Cardiac fibroblast (primary cell): ENCODE measurements at regions not wholly inside any gene's neighbourhood (a gene's known extent, or its start where the extent isn't known, plus 50 kb on each side); places are given as distances from the start of the nearest gene placed in this dataset.

ENCODE experiments used
- DNase-seq, 2 donors: peaks; one replicate each; pipeline versions ENCODE4 v3.0.0 to v3.0.0-alpha.2; 2010; ENCODE audit warnings: low read depth in 2 of 2
- H3K4me3 ChIP-seq, 2 donors: replicated peaks in 1 of 2; 1 replicate in 1 of 2; 2 replicates in 1 of 2; pipeline ENCODE4 v1.5.1; 2011; ENCODE audit warnings: low read depth in 2 of 2, low read length in 2 of 2, mild to moderate bottlenecking in 2 of 2, moderate library complexity in 1 of 2
- TF ChIP-seq, protein P1 (sequence below): IDR thresholded peaks from one replicate; pipeline ENCODE4 v1.5.1; 2011; ENCODE audit warnings: low read depth, mild to moderate bottlenecking, low read length, inconsistent platforms

DNA sequence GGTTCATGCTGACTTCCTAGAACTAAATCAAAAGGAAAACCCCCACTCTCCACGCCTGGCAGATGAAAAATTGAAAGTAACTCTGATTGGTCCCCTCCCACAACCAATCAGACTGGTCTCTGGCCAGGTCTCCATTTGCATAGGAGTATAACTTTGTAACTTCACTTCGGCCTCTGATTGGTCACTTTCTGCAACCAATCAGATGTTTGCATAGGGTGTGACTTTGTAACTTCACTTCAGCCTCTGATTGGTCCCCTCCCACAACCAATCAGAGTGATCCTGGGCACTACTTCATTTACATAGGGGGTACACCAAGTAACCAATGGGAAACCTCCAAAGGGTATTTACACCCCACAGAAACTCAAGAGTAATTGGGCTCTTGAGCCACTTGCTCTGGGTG lies 306.6 kb upstream of the PFKP start:
- no peak overlapping the region for H3K4me3 ChIP-seq
- TF ChIP-seq, protein P1, sequence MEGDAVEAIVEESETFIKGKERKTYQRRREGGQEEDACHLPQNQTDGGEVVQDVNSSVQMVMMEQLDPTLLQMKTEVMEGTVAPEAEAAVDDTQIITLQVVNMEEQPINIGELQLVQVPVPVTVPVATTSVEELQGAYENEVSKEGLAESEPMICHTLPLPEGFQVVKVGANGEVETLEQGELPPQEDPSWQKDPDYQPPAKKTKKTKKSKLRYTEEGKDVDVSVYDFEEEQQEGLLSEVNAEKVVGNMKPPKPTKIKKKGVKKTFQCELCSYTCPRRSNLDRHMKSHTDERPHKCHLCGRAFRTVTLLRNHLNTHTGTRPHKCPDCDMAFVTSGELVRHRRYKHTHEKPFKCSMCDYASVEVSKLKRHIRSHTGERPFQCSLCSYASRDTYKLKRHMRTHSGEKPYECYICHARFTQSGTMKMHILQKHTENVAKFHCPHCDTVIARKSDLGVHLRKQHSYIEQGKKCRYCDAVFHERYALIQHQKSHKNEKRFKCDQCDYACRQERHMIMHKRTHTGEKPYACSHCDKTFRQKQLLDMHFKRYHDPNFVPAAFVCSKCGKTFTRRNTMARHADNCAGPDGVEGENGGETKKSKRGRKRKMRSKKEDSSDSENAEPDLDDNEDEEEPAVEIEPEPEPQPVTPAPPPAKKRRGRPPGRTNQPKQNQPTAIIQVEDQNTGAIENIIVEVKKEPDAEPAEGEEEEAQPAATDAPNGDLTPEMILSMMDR = no peak
- DNase-seq = no peak

DNA sequence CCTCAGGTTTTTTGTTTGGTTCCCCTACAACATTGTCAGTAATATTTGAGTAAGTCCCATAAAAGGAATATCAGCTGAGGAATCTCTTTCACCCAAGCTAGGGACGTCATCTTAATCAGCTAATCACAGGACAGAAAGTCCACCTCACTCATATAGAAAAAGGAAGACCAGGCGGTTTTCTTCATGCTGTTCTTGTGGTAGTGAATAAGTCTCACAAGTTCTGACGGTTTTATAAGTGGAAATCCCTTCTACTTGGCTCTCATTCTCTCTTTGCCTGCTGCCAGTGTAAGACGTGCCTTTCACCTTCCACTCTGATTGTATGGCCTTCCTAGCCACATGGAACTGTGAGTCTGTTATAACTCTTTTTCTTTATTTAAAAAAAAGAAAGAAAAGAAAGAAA lies 308.1 kb upstream of the PFKP start:
- no peak overlapping the region for H3K4me3 ChIP-seq
- DNase-seq = no peak
- TF ChIP-seq, protein P1 = no peak

DNA sequence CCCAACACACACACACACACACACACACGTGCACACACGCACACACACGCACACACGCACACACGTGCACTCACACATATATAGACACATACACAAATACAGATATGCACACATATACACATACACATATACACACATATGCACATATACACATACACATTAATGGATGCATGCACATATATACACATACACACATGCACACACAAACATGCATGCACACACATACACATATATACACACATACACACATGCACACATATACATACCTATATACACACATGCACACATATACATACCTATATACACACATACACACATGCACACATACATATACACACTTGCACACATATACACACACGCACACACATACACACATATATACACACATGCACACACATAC lies 312.4 kb upstream of the PFKP start:
- TF ChIP-seq, protein P1 = no peak
- no peak for DNase-seq
- H3K4me3 ChIP-seq = no peak overlapping the region

DNA sequence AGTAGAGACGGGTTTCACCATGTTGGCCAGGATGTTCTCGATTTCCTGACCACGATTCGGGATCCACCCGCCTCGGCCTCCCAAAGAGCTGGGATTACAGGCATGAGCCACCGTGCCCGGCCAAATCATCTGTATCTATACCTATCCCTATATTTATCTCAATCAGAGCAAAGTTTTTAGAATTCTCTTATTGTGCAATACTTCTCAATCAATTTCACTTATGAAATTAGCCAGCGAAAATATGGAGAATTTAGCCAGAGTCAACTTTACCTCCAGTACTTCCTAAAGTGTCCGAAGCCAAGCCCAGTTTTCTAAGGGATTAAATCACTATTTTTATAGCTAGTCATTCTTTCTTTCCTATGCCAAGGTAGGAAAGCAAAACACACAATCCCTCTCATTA lies 319.1 kb upstream of the PFKP start:
- TF ChIP-seq, protein P1 = no peak
- no peak overlapping the region for H3K4me3 ChIP-seq
- DNase-seq = no peak

DNA sequence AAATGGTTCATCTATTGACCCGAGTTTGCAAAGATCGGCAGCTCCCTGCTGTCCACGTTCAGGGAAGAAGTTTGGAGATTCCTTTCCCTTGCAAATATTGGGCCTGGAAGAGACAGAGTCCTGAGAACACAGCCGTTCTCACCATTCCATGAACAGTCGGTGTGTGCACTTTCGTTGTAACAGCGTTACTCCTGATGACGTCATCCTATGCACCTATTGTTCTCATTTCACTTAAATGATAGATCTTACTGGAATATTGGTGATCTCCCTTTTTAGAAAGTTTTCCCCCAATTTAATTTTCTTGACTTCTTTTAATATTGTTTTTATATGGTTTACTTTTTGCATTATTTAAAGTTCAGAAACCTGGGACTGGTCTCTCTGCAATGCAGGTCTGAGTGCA lies 320.7 kb upstream of the PFKP start:
- no peak overlapping the region for H3K4me3 ChIP-seq
- TF ChIP-seq, protein P1 = no peak
- no peak for DNase-seq

DNA sequence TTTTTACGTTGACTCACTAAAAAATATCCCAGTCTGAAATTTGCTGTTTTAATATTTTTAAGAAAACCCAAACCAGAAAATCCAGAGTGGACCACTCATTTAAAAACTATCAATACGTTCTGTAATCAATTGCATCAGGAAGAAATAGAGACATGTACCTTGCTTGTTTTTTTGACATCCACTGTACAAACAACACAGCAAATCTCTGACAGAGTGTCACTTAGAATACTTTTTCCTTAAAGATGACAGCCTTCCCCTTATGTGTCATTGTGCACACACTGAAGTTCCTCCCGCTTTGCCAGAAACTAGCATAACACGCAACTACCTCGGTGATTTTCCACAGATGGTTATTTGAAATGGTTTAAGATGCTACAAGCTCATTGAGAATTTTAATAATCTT lies 321.7 kb upstream of the PFKP start:
- TF ChIP-seq, protein P1 = no peak
- no peak overlapping the region for H3K4me3 ChIP-seq
- DNase-seq = no peak

DNA sequence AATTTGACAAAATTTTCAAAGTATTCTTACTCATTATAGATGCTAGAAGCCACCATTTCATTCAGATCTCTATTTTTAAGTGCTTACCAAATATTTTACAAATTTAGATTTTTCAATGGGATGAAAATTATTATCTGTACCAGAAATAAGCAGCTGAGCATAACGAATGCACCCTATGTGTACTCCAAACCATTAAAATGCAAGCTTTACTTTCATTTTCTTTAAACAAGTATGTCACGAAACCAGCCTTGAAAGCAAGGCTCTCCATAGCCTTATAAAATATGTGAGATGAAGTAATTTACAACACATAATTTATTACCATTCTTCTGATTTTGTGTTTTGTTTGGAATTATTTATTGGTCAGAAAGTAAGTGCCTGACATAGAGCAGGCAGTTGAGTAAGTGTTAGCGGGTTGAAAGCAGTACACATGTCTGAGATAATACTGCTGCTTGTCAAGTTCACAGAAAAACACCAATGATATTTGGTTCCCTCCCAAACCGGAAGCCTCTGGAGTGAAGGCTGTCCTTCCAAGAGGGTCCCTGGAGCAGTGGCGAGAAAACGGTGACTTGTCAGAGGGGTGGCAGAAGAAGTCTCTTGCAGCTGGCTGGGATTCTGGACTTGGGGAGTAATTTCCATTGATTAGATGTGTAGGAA lies 322.7 kb upstream of the PFKP start:
- no peak for DNase-seq
- no peak overlapping the region for H3K4me3 ChIP-seq
- TF ChIP-seq, protein P1 = no peak
